ENCODE measurements at regions not wholly inside any gene's neighbourhood (a gene's known extent, or its start where the extent isn't known, plus 50 kb on each side); places are given as distances from the start of the nearest gene placed in this dataset.

- TF ChIP-seq EZH2 (IDR thresholded peaks at IDR 0.05; ENCODE audit: low read depth, unreplicated experiment) (no peak), NANOG (IDR thresholded peaks at IDR 0.05; ENCODE audit: borderline replicate concordance) (no peak), CREB1 (CRISPR knock-in tag; IDR thresholded peaks at IDR 0.05; ENCODE audit: low read depth) (no peak), ZNF114 (CRISPR knock-in tag; IDR thresholded peaks at IDR 0.05) (no peak), REST (IDR thresholded peaks at IDR 0.05; ENCODE audit: unreplicated experiment) (no peak), POLR2AphosphoS5 (IDR thresholded peaks at IDR 0.05; ENCODE audit: low read depth) (no peak), STAT1 (IDR thresholded peaks at IDR 0.05; ENCODE audit: unreplicated experiment) (no peak), JUNB (IDR thresholded peaks at IDR 0.05; ENCODE audit: unreplicated experiment) (no peak)
- TF ChIP-seq, protein P1, sequence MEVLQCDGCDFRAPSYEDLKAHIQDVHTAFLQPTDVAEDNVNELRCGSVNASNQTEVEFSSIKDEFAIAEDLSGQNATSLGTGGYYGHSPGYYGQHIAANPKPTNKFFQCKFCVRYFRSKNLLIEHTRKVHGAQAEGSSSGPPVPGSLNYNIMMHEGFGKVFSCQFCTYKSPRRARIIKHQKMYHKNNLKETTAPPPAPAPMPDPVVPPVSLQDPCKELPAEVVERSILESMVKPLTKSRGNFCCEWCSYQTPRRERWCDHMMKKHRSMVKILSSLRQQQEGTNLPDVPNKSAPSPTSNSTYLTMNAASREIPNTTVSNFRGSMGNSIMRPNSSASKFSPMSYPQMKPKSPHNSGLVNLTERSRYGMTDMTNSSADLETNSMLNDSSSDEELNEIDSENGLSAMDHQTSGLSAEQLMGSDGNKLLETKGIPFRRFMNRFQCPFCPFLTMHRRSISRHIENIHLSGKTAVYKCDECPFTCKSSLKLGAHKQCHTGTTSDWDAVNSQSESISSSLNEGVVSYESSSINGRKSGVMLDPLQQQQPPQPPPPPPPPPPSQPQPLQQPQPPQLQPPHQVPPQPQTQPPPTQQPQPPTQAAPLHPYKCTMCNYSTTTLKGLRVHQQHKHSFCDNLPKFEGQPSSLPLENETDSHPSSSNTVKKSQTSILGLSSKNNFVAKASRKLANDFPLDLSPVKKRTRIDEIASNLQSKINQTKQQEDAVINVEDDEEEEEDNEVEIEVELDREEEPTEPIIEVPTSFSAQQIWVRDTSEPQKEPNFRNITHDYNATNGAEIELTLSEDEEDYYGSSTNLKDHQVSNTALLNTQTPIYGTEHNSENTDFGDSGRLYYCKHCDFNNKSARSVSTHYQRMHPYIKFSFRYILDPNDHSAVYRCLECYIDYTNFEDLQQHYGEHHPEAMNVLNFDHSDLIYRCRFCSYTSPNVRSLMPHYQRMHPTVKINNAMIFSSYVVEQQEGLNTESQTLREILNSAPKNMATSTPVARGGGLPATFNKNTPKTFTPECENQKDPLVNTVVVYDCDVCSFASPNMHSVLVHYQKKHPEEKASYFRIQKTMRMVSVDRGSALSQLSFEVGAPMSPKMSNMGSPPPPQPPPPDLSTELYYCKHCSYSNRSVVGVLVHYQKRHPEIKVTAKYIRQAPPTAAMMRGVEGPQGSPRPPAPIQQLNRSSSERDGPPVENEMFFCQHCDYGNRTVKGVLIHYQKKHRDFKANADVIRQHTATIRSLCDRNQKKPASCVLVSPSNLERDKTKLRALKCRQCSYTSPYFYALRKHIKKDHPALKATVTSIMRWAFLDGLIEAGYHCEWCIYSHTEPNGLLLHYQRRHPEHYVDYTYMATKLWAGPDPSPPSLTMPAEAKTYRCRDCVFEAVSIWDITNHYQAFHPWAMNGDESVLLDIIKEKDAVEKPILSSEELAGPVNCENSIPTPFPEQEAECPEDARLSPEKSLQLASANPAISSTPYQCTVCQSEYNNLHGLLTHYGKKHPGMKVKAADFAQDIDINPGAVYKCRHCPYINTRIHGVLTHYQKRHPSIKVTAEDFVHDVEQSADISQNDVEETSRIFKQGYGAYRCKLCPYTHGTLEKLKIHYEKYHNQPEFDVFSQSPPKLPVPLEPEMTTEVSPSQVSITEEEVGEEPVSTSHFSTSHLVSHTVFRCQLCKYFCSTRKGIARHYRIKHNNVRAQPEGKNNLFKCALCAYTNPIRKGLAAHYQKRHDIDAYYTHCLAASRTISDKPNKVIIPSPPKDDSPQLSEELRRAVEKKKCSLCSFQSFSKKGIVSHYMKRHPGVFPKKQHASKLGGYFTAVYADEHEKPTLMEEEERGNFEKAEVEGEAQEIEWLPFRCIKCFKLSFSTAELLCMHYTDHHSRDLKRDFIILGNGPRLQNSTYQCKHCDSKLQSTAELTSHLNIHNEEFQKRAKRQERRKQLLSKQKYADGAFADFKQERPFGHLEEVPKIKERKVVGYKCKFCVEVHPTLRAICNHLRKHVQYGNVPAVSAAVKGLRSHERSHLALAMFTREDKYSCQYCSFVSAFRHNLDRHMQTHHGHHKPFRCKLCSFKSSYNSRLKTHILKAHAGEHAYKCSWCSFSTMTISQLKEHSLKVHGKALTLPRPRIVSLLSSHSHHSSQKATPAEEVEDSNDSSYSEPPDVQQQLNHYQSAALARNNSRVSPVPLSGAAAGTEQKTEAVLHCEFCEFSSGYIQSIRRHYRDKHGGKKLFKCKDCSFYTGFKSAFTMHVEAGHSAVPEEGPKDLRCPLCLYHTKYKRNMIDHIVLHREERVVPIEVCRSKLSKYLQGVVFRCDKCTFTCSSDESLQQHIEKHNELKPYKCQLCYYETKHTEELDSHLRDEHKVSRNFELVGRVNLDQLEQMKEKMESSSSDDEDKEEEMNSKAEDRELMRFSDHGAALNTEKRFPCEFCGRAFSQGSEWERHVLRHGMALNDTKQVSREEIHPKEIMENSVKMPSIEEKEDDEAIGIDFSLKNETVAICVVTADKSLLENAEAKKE (CRISPR knock-in tag; IDR thresholded peaks at IDR 0.05): no peak
- no peak for DNase-seq (ENCODE audit: low spot score)
- Histone ChIP-seq H2AFZ (no peak overlapping the region), H3K9me2 (ENCODE audit: insufficient read depth) (0 out of 2 replicates have a peak, but pooled peaks cover 2% of the 10 kb centered on the region), H3K4me2 (no peak overlapping the region), H3K36me3 (ENCODE audit: insufficient read depth) (no peaks in the 10 kb centered on the region), H3F3A (replicated peaks; ENCODE audit: low read depth) (no peaks in the 10 kb centered on the region), H3K4me3 (no peak overlapping the region), H4K20me1 (replicated peaks; ENCODE audit: insufficient read depth) (no peaks in the 10 kb centered on the region), H3K79me2 (replicated peaks; ENCODE audit: insufficient read depth) (no peaks in the 10 kb centered on the region), H3K4me1 (ENCODE audit: insufficient read depth) (no peaks in the 10 kb centered on the region), H3K27ac (ENCODE audit: low read depth) (no peak overlapping the region), H3K27me3 (ENCODE audit: insufficient read depth) (no peaks in the 10 kb centered on the region)
- Mint-ChIP-seq H3K27ac (no peak overlapping the region), H3K4me3 (no peak overlapping the region), H3K27me3 (ENCODE audit: insufficient read depth, low read depth, poor library complexity) (peaks cover 11% of the 10 kb centered on the region), H3K4me1 (no peaks in the 10 kb centered on the region), H3K9me3 (no peaks in the 10 kb centered on the region), H3K36me3 (ENCODE audit: low read depth) (no peaks in the 10 kb centered on the region)
- ATAC-seq: no peak
These were observed 91.8 kb upstream of the LANCL2 start for GRCh38 chr7:55273186-55273980.
